ENCODE measurements at regions not wholly inside any gene's neighbourhood (a gene's known extent, or its start where the extent isn't known, plus 50 kb on each side); places are given as distances from the start of the nearest gene placed in this dataset.

- no peak overlapping the region for H4K91ac ChIP-seq (ENCODE audit: insufficient read length, low read depth, low read length)
- no peaks in the 10 kb centered on the region for H3K27me3 ChIP-seq (ENCODE audit: insufficient read depth, low read length)
These were observed 145.7 kb upstream of the NECTIN1 start for GRCh38 chr11:119874660-119875238.

More at GRCh38 chr11:119874660-119875238, 145.7 kb upstream of the NECTIN1 start:
- Histone ChIP-seq H4K20me1 (ENCODE audit: control insufficient read depth, insufficient read depth, insufficient read length) (no peaks in the 10 kb centered on the region), H2BK20ac (ENCODE audit: low read depth, low read length, poor library complexity, severe bottlenecking) (no peak overlapping the region), H2AK5ac (ENCODE audit: insufficient read length, low read length) (no peak overlapping the region), H3K23me2 (ENCODE audit: insufficient read length, low read depth, low read length, poor library complexity, severe bottlenecking) (no peaks in the 10 kb centered on the region), H3K4me1 (ENCODE audit: insufficient read depth, low read length) (no peaks in the 10 kb centered on the region), H3K79me2 (ENCODE audit: insufficient read depth, low read length) (no peaks in the 10 kb centered on the region), H3K18ac (ENCODE audit: insufficient read length, low read depth, low read length) (no peak overlapping the region), H3K79me1 (ENCODE audit: insufficient read depth, low read depth, low read length, poor library complexity, severe bottlenecking) (no peaks in the 10 kb centered on the region), H3K9ac (ENCODE audit: extremely low read depth, insufficient read length, low read length) (no peak overlapping the region), H2BK5ac (ENCODE audit: insufficient read length, low read length) (no peak overlapping the region), H3K9me3 (ENCODE audit: control insufficient read depth, low read depth, low read length) (no peaks in the 10 kb centered on the region), H3K4me2 (ENCODE audit: insufficient read depth, insufficient read length, low read length) (no peak overlapping the region), H2BK15ac (ENCODE audit: low read depth, low read length) (no peak overlapping the region), H3K27ac (ENCODE audit: insufficient read length, low read depth, low read length) (no peak overlapping the region), H2BK12ac (ENCODE audit: insufficient read length, low read depth, low read length) (no peak overlapping the region), H2BK120ac (ENCODE audit: low read depth, low read length, poor library complexity, severe bottlenecking) (no peak overlapping the region), H4K8ac (replicated peaks; ENCODE audit: insufficient read length, low read depth, low read length) (no peak overlapping the region), H3T11ph (ENCODE audit: low read length) (no peak overlapping the region), H3K56ac (ENCODE audit: insufficient read length, low read depth, low read length) (no peak overlapping the region), H3K23ac (ENCODE audit: insufficient read length, low read depth, low read length) (no peak overlapping the region), H3K14ac (ENCODE audit: insufficient read depth, low read length) (no peak overlapping the region; the same call in 1 of the 2 replicates), H4K5ac (ENCODE audit: insufficient read length, low read depth, low read length) (no peak overlapping the region), H2AFZ (ENCODE audit: low read length) (no peak overlapping the region), H3K4ac (ENCODE audit: low read depth, low read length) (no peak overlapping the region)
- no peak overlapping the region for H3K4me3 Mint-ChIP-seq
- no peaks in the 10 kb centered on the region for H3K36me3 Mint-ChIP-seq (ENCODE audit: insufficient read depth in 1 of 3, low read depth in 3 of 3)
- DNase-seq, result no peak
- no peaks in the 10 kb centered on the region for H3K9me3 Mint-ChIP-seq
- H3K4me1 Mint-ChIP-seq, result peaks cover 19 to 22% of the 10 kb centered on the region in 2 experiments
- no peak overlapping the region for H3K27ac Mint-ChIP-seq
- peaks cover 5% of the 10 kb centered on the region for H3K27me3 Mint-ChIP-seq (ENCODE audit: low read depth)
- WGBS (ENCODE audit: extremely low coverage, insufficient read length, low lambda C conversion rate), result no CpG with 5 or more reads among the region's 15 CpGs
- TF ChIP-seq, protein P1, sequence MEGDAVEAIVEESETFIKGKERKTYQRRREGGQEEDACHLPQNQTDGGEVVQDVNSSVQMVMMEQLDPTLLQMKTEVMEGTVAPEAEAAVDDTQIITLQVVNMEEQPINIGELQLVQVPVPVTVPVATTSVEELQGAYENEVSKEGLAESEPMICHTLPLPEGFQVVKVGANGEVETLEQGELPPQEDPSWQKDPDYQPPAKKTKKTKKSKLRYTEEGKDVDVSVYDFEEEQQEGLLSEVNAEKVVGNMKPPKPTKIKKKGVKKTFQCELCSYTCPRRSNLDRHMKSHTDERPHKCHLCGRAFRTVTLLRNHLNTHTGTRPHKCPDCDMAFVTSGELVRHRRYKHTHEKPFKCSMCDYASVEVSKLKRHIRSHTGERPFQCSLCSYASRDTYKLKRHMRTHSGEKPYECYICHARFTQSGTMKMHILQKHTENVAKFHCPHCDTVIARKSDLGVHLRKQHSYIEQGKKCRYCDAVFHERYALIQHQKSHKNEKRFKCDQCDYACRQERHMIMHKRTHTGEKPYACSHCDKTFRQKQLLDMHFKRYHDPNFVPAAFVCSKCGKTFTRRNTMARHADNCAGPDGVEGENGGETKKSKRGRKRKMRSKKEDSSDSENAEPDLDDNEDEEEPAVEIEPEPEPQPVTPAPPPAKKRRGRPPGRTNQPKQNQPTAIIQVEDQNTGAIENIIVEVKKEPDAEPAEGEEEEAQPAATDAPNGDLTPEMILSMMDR (conservative IDR thresholded peaks at IDR 0.05), result no peak
